HepG2 (cell line): ENCODE measurements at regions not wholly inside any gene's neighbourhood (a gene's known extent, or its start where the extent isn't known, plus 50 kb on each side); places are given as distances from the start of the nearest gene placed in this dataset.
A peak's percentile ranks its signal among the peaks of the same experiment; 100 is the strongest.

Experiments used
- ATAC-seq: fragments of 200-7000 bp; cut with Tn5 transposase; 3 replicates; pipeline ENCODE4 v1.9.1; 2020; ENCODE audit warnings: mild to moderate bottlenecking, moderate library complexity
- BruUV-seq: library from RNA; stranded (reverse); fragments of 400-500 nt; replicated peaks from 2 replicates; lab custom pipeline; 2021; lab: Mats Ljungman, UMichigan
- CTCF ChIA-PET: fragments of 300-600 bp; formaldehyde crosslinking; extraction: SDS; loops from one replicate; lab custom pipeline; 2021; ENCODE audit warnings: low total read pairs, inconsistent platforms, low intra/inter-chr PET ratio; lab: Yijun Ruan, JAX
- POLR2A ChIA-PET: fragments of 350-600 bp; sonication (Branson Sonifier 250); formaldehyde crosslinking; loops from one replicate; lab custom pipeline; 2020; ENCODE audit warnings: antibody characterized with exemption, inconsistent platforms; lab: Yijun Ruan, JAX
- DNase-seq: peaks from one replicate; pipeline ENCODE4 v3.0.0-alpha.2; 2015; ENCODE audit warnings: low spot score
- FAIRE-seq: peaks from 3 replicates; lab custom pipeline; 2011; peaks lifted over from hg19 to GRCh38; lab: Jason Lieb, UNC
- H2AFZ ChIP-seq: one replicate; pipeline ENCODE4 v1.6.1; 2011; ENCODE audit warnings: low read length, inconsistent platforms
- H3K27ac ChIP-seq: fragments of 300-600 bp; 3 replicates; pipeline ENCODE4 v1.8.0; 2011; ENCODE audit warnings: mixed run types, mild to moderate bottlenecking, mixed read lengths, low read length, inconsistent platforms; ENCODE audit not compliant: insufficient read depth; ENCODE audit errors: extremely low read length
- H3K27me3 ChIP-seq, 2 experiments: fragments of 200-600 bp in 1 of 2; 2 replicates in 1 of 2; 3 replicates in 1 of 2; pipeline versions ENCODE4 v1.6.0 to v1.8.0; 2011; ENCODE audit warnings: low read length in 2 of 2, mild to moderate bottlenecking in 2 of 2, moderate library complexity in 2 of 2, inconsistent platforms in 1 of 2; ENCODE audit not compliant: insufficient read depth in 2 of 2, control insufficient read depth in 1 of 2
- H3K36me3 ChIP-seq, 2 experiments: fragments of 200-600 bp in 1 of 2; replicated peaks in 1 of 2; 2 replicates in 1 of 2; 3 replicates in 1 of 2; pipeline versions ENCODE4 v1.5.1 to v1.8.0; 2011; ENCODE audit warnings: low read length in 2 of 2, inconsistent platforms in 1 of 2; ENCODE audit not compliant: insufficient read depth in 2 of 2, control insufficient read depth in 1 of 2
- H3K4me1 ChIP-seq: 2 replicates; pipeline ENCODE4 v1.5.1; 2012; ENCODE audit warnings: low read length, inconsistent platforms; ENCODE audit not compliant: insufficient read depth
- H3K4me2 ChIP-seq: 2 replicates; pipeline ENCODE4 v1.6.0; 2011; ENCODE audit warnings: low read depth, low read length, inconsistent platforms
- H3K4me3 ChIP-seq, 3 experiments: fragments of 200-600 bp in 1 of 3; sonication (generic), shearing (Covaris generic) in 1 of 3; replicated peaks in 1 of 3; 2 replicates each; pipeline ENCODE4 v1.5.1; 2011 to 2016; ENCODE audit warnings: low read length in 3 of 3, inconsistent platforms in 2 of 3, low read depth in 2 of 3, mild to moderate bottlenecking in 2 of 3, control low read depth in 1 of 3, mixed read lengths in 1 of 3; ENCODE audit not compliant: insufficient read depth in 1 of 3
- H3K79me2 ChIP-seq: one replicate; pipeline ENCODE4 v1.6.1; 2011; ENCODE audit warnings: low read length, inconsistent platforms; ENCODE audit not compliant: insufficient read depth
- H3K9ac ChIP-seq: 2 replicates; pipeline ENCODE4 v1.6.0; 2011; ENCODE audit warnings: mild to moderate bottlenecking, low read depth, low read length, inconsistent platforms; ENCODE audit not compliant: insufficient read depth
- H3K9me3 ChIP-seq: 2 replicates; pipeline ENCODE4 v1.5.1; 2012; ENCODE audit warnings: mild to moderate bottlenecking, low read length
- H4K20me1 ChIP-seq: 2 replicates; pipeline ENCODE4 v1.6.0; 2011; ENCODE audit warnings: inconsistent platforms, mild to moderate bottlenecking, low read length, moderate library complexity; ENCODE audit not compliant: insufficient read depth
- ATF7 ChIP-seq, 2 experiments: fragments of 450-650 bp in 1 of 2; sonication (generic) in 1 of 2; formaldehyde crosslinking in 1 of 2; IDR thresholded peaks; 2 replicates each; pipeline versions ENCODE4 v1.4.0 to v1.6.1; 2016 to 2020; ENCODE audit warnings: antibody characterized with exemption in 1 of 2, mild to moderate bottlenecking in 1 of 2, missing genetic modification reagents in 1 of 2
- CREB1 ChIP-seq, 2 experiments: fragments of 450-650 bp in 1 of 2; IDR thresholded peaks; 2 replicates each; pipeline ENCODE4 v1.6.1; 2016 to 2017; ENCODE audit warnings: control low read depth in 1 of 2, mild to moderate bottlenecking in 1 of 2, missing compliant biosample characterization in 1 of 2, missing genetic modification characterization in 1 of 2
- SPEN ChIP-seq: sonication (generic); formaldehyde crosslinking; IDR thresholded peaks from 2 replicates; pipeline ENCODE4 v1.5.1; 2020; ENCODE audit warnings: low read depth, mild to moderate bottlenecking, missing genetic modification reagents
- ZBTB46 ChIP-seq: sonication (generic); formaldehyde crosslinking; IDR thresholded peaks from 2 replicates; pipeline ENCODE4 v1.4.0; 2020; ENCODE audit warnings: mild to moderate bottlenecking, missing genetic modification reagents, borderline replicate concordance
- ZNF589 ChIP-seq: sonication (generic); formaldehyde crosslinking; conservative IDR thresholded peaks from 2 replicates; pipeline ENCODE4 v1.8.0; 2022; ENCODE audit warnings: mild to moderate bottlenecking, moderate library complexity, missing genetic modification reagents
- WGBS: methylation state at CpG from one replicate; pipeline ENCODE4 v1.1.6; 2017; ENCODE audit warnings: low lambda C conversion rate; 5-methylcytosine and 5-hydroxymethylcytosine counted together
- in situ Hi-C: cut with HindIII; loops from 2 replicates; pipeline ENCODE4 v1.10.0; 2017; ENCODE audit warnings: low pct_unique_long_range_greater_than_20kb; ENCODE audit not compliant: extremely low pct_ligation_motif_present
- intact Hi-C: fragments of 100-400 bp; cut with micrococcal nuclease; formaldehyde crosslinking; loops from one replicate; pipeline ENCODE4 v1.10.0; 2022; ENCODE audit not compliant: unreplicated experiment

GRCh38 chr13:112233716-112234115 is 142.4 kb upstream of the SPACA7 start:
- Histone ChIP-seq H3K27me3 (peaks cover 3 to 63% of the 10 kb centered on the region in 2 experiments; a peak in 4 of 5 replicates), H4K20me1 (no peaks in the 10 kb centered on the region; the same call in 1 of the 2 replicates), H3K36me3 (no peaks in the 10 kb centered on the region), H3K9ac (no peak overlapping the region), H2AFZ (no peak overlapping the region), H3K4me1 (no peaks in the 10 kb centered on the region), H3K4me3 (no peak overlapping the region), H3K27ac (no peak overlapping the region), H3K79me2 (no peaks in the 10 kb centered on the region), H3K9me3 (no peaks in the 10 kb centered on the region), H3K4me2 (no peak overlapping the region)
- ATAC-seq (no peak), DNase-seq (no peak), FAIRE-seq (no peak)
- no TSS peak for BruUV-seq
- ChIA-PET POLR2A (no interaction called here), CTCF (no interaction called here)
- intact Hi-C loops (no loop called here), in situ Hi-C loops (no loop called here)
- WGBS = 53% methylated on average over 8 of the region's 8 CpGs
- TF ChIP-seq CREB1 (IDR thresholded peaks at IDR 0.05) (peak; percentile 95), CREB1 (CRISPR knock-in tag; IDR thresholded peaks at IDR 0.05) (no peak), ATF7 (IDR thresholded peaks at IDR 0.05) (peak; percentile 80), ATF7 (CRISPR knock-in tag; IDR thresholded peaks at IDR 0.05) (no peak), ZBTB46 (CRISPR knock-in tag) (no peak), ZNF589 (CRISPR knock-in tag) (no peak)

GRCh38 chr13:112234131-112234875 is 141.9 kb upstream of the SPACA7 start:
- POLR2A ChIA-PET = no interaction called here
- Histone ChIP-seq H3K4me2 (no peak overlapping the region), H3K27ac (no peak overlapping the region), H3K36me3 (no peaks in the 10 kb centered on the region), H3K9me3 (no peaks in the 10 kb centered on the region), H3K9ac (no peak overlapping the region), H3K4me3 (no peak overlapping the region), H3K79me2 (no peaks in the 10 kb centered on the region), H2AFZ (no peak overlapping the region), H3K4me1 (no peaks in the 10 kb centered on the region), H4K20me1 (no peaks in the 10 kb centered on the region; the same call in 1 of the 2 replicates), H3K27me3 (peaks cover 3 to 58% of the 10 kb centered on the region in 2 experiments; a peak in 4 of 5 replicates)
- intact Hi-C loops (no loop called here), in situ Hi-C loops (no loop called here)
- CTCF ChIA-PET = no interaction called here
- no peak for FAIRE-seq
- BruUV-seq = no TSS peak
- no peak for DNase-seq
- ATAC-seq = no peak; the same call in 2 of the 3 replicates
- 49% methylated on average over 4 of the region's 16 CpGs for WGBS
- no peak for TF ChIP-seq SPEN
